Fibroblast of mammary gland (primary cell): ENCODE measurements at regions not wholly inside any gene's neighbourhood (a gene's known extent, or its start where the extent isn't known, plus 50 kb on each side); places are given as distances from the start of the nearest gene placed in this dataset.

ENCODE experiments used
- DNase-seq: peaks from one replicate; pipeline ENCODE4 v3.0.0-alpha.2; 2010; ENCODE audit warnings: low read depth
- H3K4me3 ChIP-seq: 2 replicates; pipeline ENCODE4 v1.5.1; 2011; ENCODE audit warnings: low read depth, mild to moderate bottlenecking, low read length, moderate library complexity; ENCODE audit not compliant: control insufficient read depth
- TF ChIP-seq, protein P1 (sequence below): conservative IDR thresholded peaks from 2 replicates; pipeline ENCODE4 v1.5.1; 2011; ENCODE audit warnings: low read depth, low read length, inconsistent platforms; ENCODE audit not compliant: control insufficient read depth, insufficient read depth

DNA sequence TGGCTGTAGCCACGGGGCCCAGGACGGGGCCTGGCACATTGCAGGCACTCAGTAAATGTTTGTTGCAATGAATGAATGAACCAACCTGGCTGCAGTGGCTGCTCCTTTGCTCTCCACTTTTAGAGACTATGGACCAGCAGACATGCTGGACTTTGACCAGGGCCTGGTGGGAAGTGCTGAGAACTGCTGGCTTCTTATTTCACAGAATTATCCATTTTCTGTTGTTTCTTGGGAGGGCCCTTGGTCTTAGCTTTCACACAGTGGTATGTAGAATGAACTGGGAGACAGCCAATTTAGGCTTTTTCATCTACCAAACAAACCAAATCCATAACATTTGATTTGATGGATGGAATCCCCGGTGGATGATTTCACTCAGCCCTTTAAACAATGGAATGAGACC lies 78.0 kb upstream of the LHFPL2 start:
- no peak overlapping the region for H3K4me3 ChIP-seq
- TF ChIP-seq, protein P1, sequence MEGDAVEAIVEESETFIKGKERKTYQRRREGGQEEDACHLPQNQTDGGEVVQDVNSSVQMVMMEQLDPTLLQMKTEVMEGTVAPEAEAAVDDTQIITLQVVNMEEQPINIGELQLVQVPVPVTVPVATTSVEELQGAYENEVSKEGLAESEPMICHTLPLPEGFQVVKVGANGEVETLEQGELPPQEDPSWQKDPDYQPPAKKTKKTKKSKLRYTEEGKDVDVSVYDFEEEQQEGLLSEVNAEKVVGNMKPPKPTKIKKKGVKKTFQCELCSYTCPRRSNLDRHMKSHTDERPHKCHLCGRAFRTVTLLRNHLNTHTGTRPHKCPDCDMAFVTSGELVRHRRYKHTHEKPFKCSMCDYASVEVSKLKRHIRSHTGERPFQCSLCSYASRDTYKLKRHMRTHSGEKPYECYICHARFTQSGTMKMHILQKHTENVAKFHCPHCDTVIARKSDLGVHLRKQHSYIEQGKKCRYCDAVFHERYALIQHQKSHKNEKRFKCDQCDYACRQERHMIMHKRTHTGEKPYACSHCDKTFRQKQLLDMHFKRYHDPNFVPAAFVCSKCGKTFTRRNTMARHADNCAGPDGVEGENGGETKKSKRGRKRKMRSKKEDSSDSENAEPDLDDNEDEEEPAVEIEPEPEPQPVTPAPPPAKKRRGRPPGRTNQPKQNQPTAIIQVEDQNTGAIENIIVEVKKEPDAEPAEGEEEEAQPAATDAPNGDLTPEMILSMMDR, result no peak
- DNase-seq, result no peak

DNA sequence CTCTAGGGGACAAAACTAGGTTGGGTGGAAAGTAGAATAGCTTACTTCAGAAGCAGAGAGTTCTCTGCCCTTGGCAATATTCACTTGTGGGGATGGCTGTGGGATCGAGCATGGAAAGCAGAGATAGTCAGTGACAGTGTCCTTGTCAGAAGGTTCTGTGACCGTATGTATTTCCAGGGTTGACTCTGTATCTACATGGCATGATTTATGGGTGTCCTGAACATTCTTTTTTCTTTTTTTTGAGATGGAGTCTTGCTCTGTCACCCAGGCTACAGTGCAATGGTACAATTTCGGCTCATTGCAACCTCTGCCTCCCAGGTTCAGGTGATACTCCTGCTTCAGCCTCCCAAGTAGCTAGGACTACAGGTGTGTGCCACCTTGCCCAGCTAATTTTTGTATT lies 77.4 kb upstream of the LHFPL2 start:
- TF ChIP-seq, protein P1, result no peak
- no peak for DNase-seq
- H3K4me3 ChIP-seq, result no peak overlapping the region

DNA sequence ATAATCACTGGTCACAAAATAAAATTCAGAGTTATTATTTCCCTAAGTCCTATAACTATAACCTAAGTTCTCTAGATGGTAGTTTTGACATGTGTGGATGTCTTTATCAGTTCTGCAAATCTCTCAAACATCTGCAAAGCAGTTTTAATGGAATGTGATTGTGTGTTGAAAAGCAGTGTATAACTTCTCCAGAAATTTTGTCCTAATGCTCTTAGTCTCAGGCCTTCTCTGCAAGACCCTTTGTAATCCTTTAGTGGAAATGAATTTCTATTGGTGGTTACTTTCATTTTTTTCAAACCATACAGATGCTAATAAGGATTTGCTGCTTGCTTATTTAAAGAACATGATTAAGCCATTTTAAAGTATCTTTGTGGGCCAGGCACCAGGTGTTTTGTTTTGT lies 75.5 kb upstream of the LHFPL2 start:
- H3K4me3 ChIP-seq, result no peak overlapping the region
- TF ChIP-seq, protein P1, result no peak
- DNase-seq, result no peak

DNA sequence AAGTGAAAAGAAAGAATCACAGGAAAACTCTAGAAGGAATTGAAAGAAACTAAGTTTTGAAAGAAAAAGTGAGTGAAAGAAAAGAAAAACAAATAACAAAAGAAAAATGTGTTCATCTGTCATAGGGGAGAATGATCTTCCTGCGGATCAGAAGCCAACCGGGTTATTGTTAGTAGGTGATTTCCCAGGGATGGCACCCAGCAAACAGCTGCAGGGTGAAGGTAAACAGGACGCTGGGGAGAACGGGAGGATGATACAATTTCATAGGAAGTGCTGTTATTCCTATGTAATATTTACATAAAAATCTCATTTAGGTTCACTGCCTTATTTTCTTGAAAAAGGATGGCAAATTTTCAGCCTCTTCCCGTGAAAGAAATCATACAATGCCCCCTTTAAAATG lies 72.4 kb upstream of the LHFPL2 start:
- TF ChIP-seq, protein P1, result no peak
- H3K4me3 ChIP-seq, result no peak overlapping the region

DNA sequence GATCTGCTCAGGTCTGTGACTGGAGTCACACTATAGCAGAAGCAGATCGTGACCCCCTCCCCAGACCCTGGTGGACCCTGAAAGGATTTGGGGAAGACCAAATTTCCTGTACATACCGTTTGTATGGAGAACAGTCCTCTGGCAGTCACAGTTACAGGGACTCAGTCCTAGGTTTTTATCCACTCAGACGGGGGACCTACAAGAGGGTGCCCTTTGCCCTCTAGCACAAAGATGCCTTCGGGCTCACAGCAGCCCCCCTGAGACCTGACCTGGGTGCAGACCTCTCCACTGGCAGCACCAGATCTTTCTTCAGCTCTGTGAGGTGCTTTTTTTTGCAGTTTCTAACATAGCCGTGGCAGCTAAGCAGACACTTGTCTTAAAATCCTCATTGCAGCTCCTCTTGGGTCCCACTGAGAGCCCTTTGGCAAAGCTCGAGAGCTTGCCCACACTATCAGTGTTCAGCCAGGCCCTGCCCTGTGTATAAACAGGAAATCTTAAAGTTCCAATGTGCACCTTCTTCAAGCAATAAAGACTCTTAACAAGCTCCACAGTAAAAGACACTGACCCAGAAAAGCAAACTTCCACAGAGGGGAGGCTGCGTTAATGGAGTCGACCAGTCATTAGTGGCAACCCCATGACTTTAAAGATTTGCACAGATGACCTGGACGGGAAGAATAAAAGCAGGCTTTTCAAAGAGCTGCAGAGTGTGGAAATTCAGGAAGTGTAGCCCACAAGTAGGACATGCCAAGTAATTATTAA lies 71.8 kb upstream of the LHFPL2 start:
- no peak for DNase-seq
- TF ChIP-seq, protein P1, result no peak

More for the DNA sequence above, 72.4 kb upstream of the LHFPL2 start:
- no peak for DNase-seq

DNA sequence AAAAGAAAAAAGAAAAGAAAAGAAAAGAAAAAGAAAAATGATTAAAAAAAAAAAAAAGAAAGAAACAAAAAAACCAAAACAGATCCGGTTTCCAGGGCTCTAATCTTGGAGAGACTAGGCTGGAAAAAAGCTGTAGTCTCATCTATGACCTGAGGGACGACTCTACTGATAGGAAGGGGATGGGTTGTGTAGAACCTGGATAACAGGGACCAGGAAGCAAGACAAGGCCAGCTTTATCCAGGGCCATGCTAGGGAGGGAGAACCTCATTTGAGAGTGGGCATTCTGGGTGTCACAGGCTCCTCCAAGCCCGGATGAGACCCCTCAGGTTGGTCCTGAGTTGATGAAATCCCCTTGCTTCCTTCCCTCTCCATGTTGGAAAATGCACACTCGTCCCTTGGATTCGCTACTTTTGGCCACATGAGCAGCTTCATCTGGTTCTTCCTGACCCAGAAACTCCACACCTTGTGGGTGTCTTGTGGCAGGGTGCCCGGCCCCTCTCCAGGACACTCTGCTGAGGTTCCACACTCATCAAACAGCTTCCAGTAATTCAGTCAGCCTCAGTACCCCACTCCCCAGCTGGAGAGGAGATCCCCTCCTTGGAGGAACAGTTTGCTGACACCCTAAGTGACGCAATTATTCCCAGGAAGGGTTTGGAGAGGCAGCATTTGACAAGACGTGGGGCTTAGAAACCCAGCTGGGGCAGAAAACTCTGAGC lies 71.1 kb upstream of the LHFPL2 start:
- no peak for DNase-seq

More for the DNA sequence above, 71.8 kb upstream of the LHFPL2 start:
- H3K4me3 ChIP-seq, result no peak overlapping the region

More for the DNA sequence above, 71.1 kb upstream of the LHFPL2 start:
- no peak overlapping the region for H3K4me3 ChIP-seq
- TF ChIP-seq, protein P1, result no peak
